Gastrocnemius medialis (tissue), 4 donors: ENCODE measurements at regions not wholly inside any gene's neighbourhood (a gene's known extent, or its start where the extent isn't known, plus 50 kb on each side); places are given as distances from the start of the nearest gene placed in this dataset.

Experiments used
- ATAC-seq, 2 donors: fragments of 150-250 bp; one replicate each; pipeline ENCODE4 v1.9.1; 2016
- DNase-seq, 2 donors: peaks; one replicate each; pipeline ENCODE4 v3.0.0-alpha.2; 2019
- H3K27ac ChIP-seq, 4 donors: fragments of 200-600 bp; sonication (generic); 1 replicate in 1 of 4; 2 replicates in 3 of 4; pipeline ENCODE4 v1.5.1; 2016 to 2018; ENCODE audit warnings: mild to moderate bottlenecking in 2 of 4, moderate library complexity in 1 of 4
- H3K27me3 ChIP-seq, 3 donors: fragments of 200-600 bp; sonication (generic) in 2 of 3; 1 replicate in 1 of 3; 2 replicates in 2 of 3; pipeline versions ENCODE4 v1.5.1 to v1.6.0; 2016 to 2019; ENCODE audit warnings: mild to moderate bottlenecking in 1 of 3, moderate library complexity in 1 of 3
- H3K36me3 ChIP-seq, 2 donors: fragments of 200-600 bp; sonication (generic) in 1 of 2; one replicate each; pipeline ENCODE4 v1.5.1; 2017 to 2018
- H3K4me1 ChIP-seq, 2 donors: fragments of 200-600 bp; sonication (generic) in 1 of 2; one replicate each; pipeline ENCODE4 v1.5.1; 2016 to 2017; ENCODE audit warnings: mild to moderate bottlenecking in 2 of 2
- H3K4me3 ChIP-seq, 4 donors: fragments of 200-600 bp; sonication (generic) in 3 of 4; 1 replicate in 1 of 4; 2 replicates in 3 of 4; pipeline ENCODE4 v1.5.1; 2016 to 2019; ENCODE audit warnings: mild to moderate bottlenecking in 2 of 4
- H3K9me3 ChIP-seq, 3 donors: fragments of 200-600 bp; sonication (generic) in 2 of 3; 1 replicate in 1 of 3; 2 replicates in 2 of 3; pipeline ENCODE4 v1.5.1; 2016 to 2019
- POLR2A ChIP-seq, 2 donors: fragments of 450-650 bp; IDR thresholded peaks; one replicate each; pipeline ENCODE4 v1.6.1; 2017; ENCODE audit warnings: antibody characterized with exemption in 2 of 2, mild to moderate bottlenecking in 2 of 2, moderate library complexity in 2 of 2
- in situ Hi-C, 4 donors: fragments of 200-750 bp; cut with MboI; loops; one replicate each; pipeline versions ENCODE4 v1.15.0 to v1.8.0; 2017; ENCODE audit warnings: low sequenced_read_pairs in 4 of 4
- intact Hi-C: fragments of 100-400 bp; cut with DNase I; formaldehyde crosslinking; loops from one replicate; pipeline ENCODE4 v1.15.1; 2023; ENCODE audit warnings: low total_unique reads
- TF ChIP-seq, protein P1 (sequence below), 5 experiments: fragments of 450-650 bp in 3 of 5; fragments of 200-600 bp in 2 of 5; sonication (generic) in 2 of 5; IDR thresholded peaks in 4 of 5; conservative IDR thresholded peaks in 1 of 5; 1 replicate in 4 of 5; 2 replicates in 1 of 5; pipeline ENCODE4 v1.5.1; 2016 to 2019; ENCODE audit warnings: antibody characterized with exemption in 5 of 5, mild to moderate bottlenecking in 3 of 5, moderate library complexity in 3 of 5

GRCh38 chrX:68995780-68996551 lies 167.1 kb downstream of the EFNB1 start:
- no peaks in the 10 kb centered on the region for H3K36me3 ChIP-seq
- H3K9me3 ChIP-seq: no peaks in the 10 kb centered on the region
- ATAC-seq (peak; percentile 44 to 71), DNase-seq (peak in 1 of 2 donors; percentile 17)
- peak overlapping the region in 2 of 4 donors; percentile 11 to 22 for H3K4me3 ChIP-seq
- no peaks in the 10 kb centered on the region for H3K27me3 ChIP-seq
- intact Hi-C loops (loop anchor here (1.0 to 5.0 kb wide), 2 partner anchors 64 to 167 kb away; partner anchors contain the start of gene EFNB1), in situ Hi-C loops (loop anchor here in 1 of 4 donors (25.0 kb wide), 1 partner anchor 91 kb away; no protein-coding TSS in a partner anchor)
- H3K4me1 ChIP-seq: peaks cover 3 to 17% of the 10 kb centered on the region in 2 donors
- peak overlapping the region; percentile 52 to 64 (median 59) for H3K27ac ChIP-seq
- TF ChIP-seq POLR2A (IDR thresholded peaks at IDR 0.05): no peak
- TF ChIP-seq, protein P1, sequence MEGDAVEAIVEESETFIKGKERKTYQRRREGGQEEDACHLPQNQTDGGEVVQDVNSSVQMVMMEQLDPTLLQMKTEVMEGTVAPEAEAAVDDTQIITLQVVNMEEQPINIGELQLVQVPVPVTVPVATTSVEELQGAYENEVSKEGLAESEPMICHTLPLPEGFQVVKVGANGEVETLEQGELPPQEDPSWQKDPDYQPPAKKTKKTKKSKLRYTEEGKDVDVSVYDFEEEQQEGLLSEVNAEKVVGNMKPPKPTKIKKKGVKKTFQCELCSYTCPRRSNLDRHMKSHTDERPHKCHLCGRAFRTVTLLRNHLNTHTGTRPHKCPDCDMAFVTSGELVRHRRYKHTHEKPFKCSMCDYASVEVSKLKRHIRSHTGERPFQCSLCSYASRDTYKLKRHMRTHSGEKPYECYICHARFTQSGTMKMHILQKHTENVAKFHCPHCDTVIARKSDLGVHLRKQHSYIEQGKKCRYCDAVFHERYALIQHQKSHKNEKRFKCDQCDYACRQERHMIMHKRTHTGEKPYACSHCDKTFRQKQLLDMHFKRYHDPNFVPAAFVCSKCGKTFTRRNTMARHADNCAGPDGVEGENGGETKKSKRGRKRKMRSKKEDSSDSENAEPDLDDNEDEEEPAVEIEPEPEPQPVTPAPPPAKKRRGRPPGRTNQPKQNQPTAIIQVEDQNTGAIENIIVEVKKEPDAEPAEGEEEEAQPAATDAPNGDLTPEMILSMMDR (IDR thresholded peaks at IDR 0.05 in 4 of 5, conservative IDR thresholded peaks at IDR 0.05 in 1 of 5): no peak

DNA sequence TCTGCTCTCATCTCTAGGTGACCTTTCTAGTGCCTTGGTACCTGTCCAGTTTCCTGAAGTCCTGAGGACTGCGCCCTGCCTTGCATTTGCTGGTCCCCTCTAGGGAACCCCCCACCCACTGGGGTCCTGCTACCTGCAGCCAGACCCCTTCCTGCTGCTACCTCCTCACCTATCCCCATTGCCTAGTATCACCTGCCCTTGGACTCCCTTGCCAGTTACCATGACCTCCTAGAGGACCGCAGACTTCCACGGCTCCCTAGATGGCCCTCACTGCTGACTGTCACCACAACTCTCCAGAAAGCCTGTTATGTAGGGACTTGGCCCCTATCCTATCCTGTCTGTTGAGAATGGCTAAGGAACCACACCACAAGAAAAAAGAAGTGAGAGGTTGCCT lies 166.6 kb downstream of the EFNB1 start:
- Histone ChIP-seq H3K4me1 (peaks cover 3 to 17% of the 10 kb centered on the region in 2 donors), H3K27ac (peak overlapping the region; percentile 52 to 64 (median 59)), H3K9me3 (no peaks in the 10 kb centered on the region), H3K4me3 (no peak overlapping the region), H3K27me3 (no peaks in the 10 kb centered on the region), H3K36me3 (no peaks in the 10 kb centered on the region)
- in situ Hi-C loops (loop anchor here in 1 of 4 donors (25.0 kb wide), 1 partner anchor 92 kb away; no protein-coding TSS in a partner anchor), intact Hi-C loops (loop anchor here (5.0 kb wide), 1 partner anchor 63 kb away; no protein-coding TSS in a partner anchor)
- TF ChIP-seq POLR2A (IDR thresholded peaks at IDR 0.05): no peak
- TF ChIP-seq, protein P1 (IDR thresholded peaks at IDR 0.05 in 4 of 5, conservative IDR thresholded peaks at IDR 0.05 in 1 of 5): no peak
- ATAC-seq (no peak), DNase-seq (no peak)

DNA sequence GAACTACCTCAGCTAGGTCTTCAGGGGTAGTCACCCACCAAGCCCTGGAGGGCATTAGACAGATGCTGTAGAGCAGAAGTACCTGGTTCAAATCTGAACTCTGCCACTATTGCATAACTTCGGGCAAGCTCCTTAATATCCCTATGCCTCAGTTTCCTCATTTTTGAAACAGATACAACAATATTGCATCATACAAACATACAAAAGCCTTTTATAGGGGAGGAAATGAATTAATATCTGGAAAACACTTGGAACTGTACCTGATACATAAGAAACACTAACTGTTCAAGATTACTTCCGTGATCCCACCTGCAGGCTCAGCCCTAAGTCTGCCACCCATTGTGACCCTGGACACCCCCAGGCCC lies 166.1 kb downstream of the EFNB1 start:
- intact Hi-C loops (loop anchor here (5.0 kb wide), 1 partner anchor 63 kb away; no protein-coding TSS in a partner anchor), in situ Hi-C loops (loop anchor here in 1 of 4 donors (25.0 kb wide), 1 partner anchor 92 kb away; no protein-coding TSS in a partner anchor)
- H3K4me3 ChIP-seq: no peak overlapping the region
- no peaks in the 10 kb centered on the region for H3K27me3 ChIP-seq
- H3K4me1 ChIP-seq: peaks cover 3 to 17% of the 10 kb centered on the region in 2 donors
- H3K9me3 ChIP-seq: no peaks in the 10 kb centered on the region
- ATAC-seq (no peak), DNase-seq (no peak)
- no peak overlapping the region for H3K27ac ChIP-seq
- H3K36me3 ChIP-seq: no peaks in the 10 kb centered on the region
- no peak for TF ChIP-seq POLR2A (IDR thresholded peaks at IDR 0.05)
- TF ChIP-seq, protein P1 (IDR thresholded peaks at IDR 0.05 in 4 of 5, conservative IDR thresholded peaks at IDR 0.05 in 1 of 5): no peak

DNA sequence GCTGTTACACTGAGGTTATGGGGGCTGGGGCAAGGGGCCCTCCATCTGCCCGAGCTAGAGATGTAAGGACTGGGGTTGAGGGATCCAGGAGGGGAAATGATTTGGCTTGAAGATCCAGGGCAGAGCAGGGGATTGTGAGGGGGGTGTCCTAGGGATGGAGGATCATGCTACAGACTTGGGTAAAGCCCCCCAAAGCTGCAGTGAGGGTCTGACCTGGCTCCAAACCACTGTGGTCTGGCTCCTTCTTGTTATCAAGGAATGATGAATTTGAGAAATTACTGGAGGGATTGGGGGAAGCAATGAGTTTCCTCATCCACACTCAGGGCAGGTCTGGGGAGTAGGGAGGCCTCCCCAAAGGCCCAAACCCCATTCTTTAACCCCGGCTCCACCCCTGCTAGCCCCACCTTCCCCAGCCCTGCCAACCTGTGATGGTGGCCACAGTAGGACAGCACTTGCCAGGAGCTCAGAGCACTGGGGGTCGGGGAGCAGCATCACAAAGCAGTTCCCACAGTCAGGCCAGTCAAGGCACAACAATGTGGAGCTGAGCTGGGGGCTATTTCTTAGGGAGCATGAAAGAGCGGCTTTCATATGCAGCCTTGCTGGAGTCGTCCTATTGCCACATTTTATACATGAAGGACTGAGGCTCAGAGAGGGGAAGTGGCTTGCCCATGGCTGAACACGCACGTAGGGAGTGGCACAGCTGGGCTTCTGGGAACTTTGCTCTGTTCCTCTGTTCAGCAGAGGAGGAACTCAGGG lies 165.5 kb downstream of the EFNB1 start:
- Histone ChIP-seq H3K27me3 (no peaks in the 10 kb centered on the region), H3K36me3 (no peaks in the 10 kb centered on the region), H3K4me3 (no peak overlapping the region), H3K27ac (no peak overlapping the region), H3K9me3 (no peaks in the 10 kb centered on the region), H3K4me1 (peaks cover 3 to 17% of the 10 kb centered on the region in 2 donors)
- in situ Hi-C loops (loop anchor here in 1 of 4 donors (25.0 kb wide), 1 partner anchor 93 kb away; no protein-coding TSS in a partner anchor), intact Hi-C loops (no loop called here)
- DNase-seq (no peak), ATAC-seq (no peak)
- TF ChIP-seq, protein P1 (IDR thresholded peaks at IDR 0.05 in 4 of 5, conservative IDR thresholded peaks at IDR 0.05 in 1 of 5): no peak
- TF ChIP-seq POLR2A (IDR thresholded peaks at IDR 0.05): no peak
